Smooth muscle cell (in vitro differentiated cells): ENCODE measurements at regions not wholly inside any gene's neighbourhood (a gene's known extent, or its start where the extent isn't known, plus 50 kb on each side); places are given as distances from the start of the nearest gene placed in this dataset.

Experiments used
- DNase-seq: peaks from one replicate; lab custom pipeline; 2025; ENCODE audit not compliant: unreplicated experiment; lab: John Stamatoyannopoulos, UW
- H2AFZ ChIP-seq: fragments of 200-600 bp; sonication (generic); 2 replicates; pipeline ENCODE4 v1.6.0; 2016; ENCODE audit warnings: antibody characterized with exemption, low read depth, mild to moderate bottlenecking
- H3F3A ChIP-seq: fragments of 200-600 bp; sonication (generic); 2 replicates; pipeline ENCODE4 v1.6.0; 2017; ENCODE audit warnings: antibody characterized with exemption, low read depth
- H3K27ac ChIP-seq: fragments of 200-600 bp; sonication (generic); 2 replicates; pipeline ENCODE4 v1.5.1; 2016; ENCODE audit warnings: low read depth, mild to moderate bottlenecking
- H3K27me3 ChIP-seq: fragments of 200-600 bp; sonication (generic); 2 replicates; pipeline ENCODE4 v1.6.1; 2016; ENCODE audit warnings: low read depth, mild to moderate bottlenecking
- H3K36me3 ChIP-seq: fragments of 200-600 bp; sonication (generic); 2 replicates; pipeline ENCODE4 v1.5.1; 2016; ENCODE audit warnings: low read depth
- H3K4me1 ChIP-seq: fragments of 200-600 bp; sonication (generic); 2 replicates; pipeline ENCODE4 v1.5.1; 2016; ENCODE audit warnings: low read depth
- H3K4me2 ChIP-seq: fragments of 200-600 bp; sonication (generic); 2 replicates; pipeline ENCODE4 v1.6.0; 2016; ENCODE audit warnings: mild to moderate bottlenecking
- H3K4me3 ChIP-seq: fragments of 200-600 bp; sonication (generic); 2 replicates; pipeline ENCODE4 v1.5.1; 2016; ENCODE audit warnings: mild to moderate bottlenecking
- H3K79me2 ChIP-seq: fragments of 200-600 bp; sonication (generic); 2 replicates; pipeline ENCODE4 v1.6.0; 2016; ENCODE audit warnings: low read depth, mild to moderate bottlenecking
- H3K9ac ChIP-seq: fragments of 200-600 bp; sonication (generic); 2 replicates; pipeline ENCODE4 v1.6.0; 2016; ENCODE audit warnings: low read depth
- H3K9me3 ChIP-seq: fragments of 200-600 bp; sonication (generic); replicated peaks from 2 replicates; pipeline ENCODE4 v1.5.1; 2016; ENCODE audit warnings: low read depth
- H4K20me1 ChIP-seq: fragments of 200-600 bp; sonication (generic); 2 replicates; pipeline ENCODE4 v1.6.0; 2016; ENCODE audit warnings: low read depth
- WGBS: methylation state at CpG from one replicate; pipeline ENCODE4 v1.1.7; 2016; ENCODE audit warnings: low lambda C conversion rate; 5-methylcytosine and 5-hydroxymethylcytosine counted together
- TF ChIP-seq, protein P1 (sequence below): fragments of 200-600 bp; sonication (generic); IDR thresholded peaks from 2 replicates; pipeline ENCODE4 v1.5.1; 2017; ENCODE audit warnings: borderline replicate concordance, mild to moderate bottlenecking, antibody characterized with exemption; ENCODE audit not compliant: insufficient read depth, poor library complexity, severe bottlenecking

DNA sequence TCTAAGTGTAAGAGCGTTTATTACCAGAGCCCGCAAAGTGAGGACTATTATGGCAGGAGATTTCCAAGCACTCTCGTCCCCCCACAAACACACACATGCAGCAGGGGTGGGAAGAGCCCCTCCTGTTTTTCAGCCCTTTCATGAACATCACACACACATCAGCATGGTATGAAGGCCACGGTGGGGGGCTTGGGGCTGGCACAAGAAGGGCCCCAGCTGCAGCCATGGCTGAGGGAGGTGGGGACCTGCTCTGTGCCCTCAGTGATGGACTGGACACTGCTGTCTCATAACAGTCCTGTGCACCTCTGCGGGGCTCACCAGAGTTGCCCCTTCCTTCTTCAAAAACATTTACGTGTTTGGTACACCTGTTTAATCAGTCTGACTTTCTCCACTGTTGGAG, 650.7 kb downstream of the BRD1 start:
- Histone ChIP-seq H3K9ac (no peak overlapping the region), H3K27me3 (no peaks in the 10 kb centered on the region), H3K4me3 (no peak overlapping the region), H3K4me1 (no peaks in the 10 kb centered on the region), H3K79me2 (no peaks in the 10 kb centered on the region), H3K36me3 (no peaks in the 10 kb centered on the region), H3K4me2 (no peak overlapping the region), H3K9me3 (no peaks in the 10 kb centered on the region), H3F3A (no peaks in the 10 kb centered on the region), H4K20me1 (no peaks in the 10 kb centered on the region), H2AFZ (no peak overlapping the region), H3K27ac (no peak overlapping the region)
- WGBS, result 70% methylated on average over 6 of the region's 6 CpGs
- no peak for DNase-seq
- TF ChIP-seq, protein P1, sequence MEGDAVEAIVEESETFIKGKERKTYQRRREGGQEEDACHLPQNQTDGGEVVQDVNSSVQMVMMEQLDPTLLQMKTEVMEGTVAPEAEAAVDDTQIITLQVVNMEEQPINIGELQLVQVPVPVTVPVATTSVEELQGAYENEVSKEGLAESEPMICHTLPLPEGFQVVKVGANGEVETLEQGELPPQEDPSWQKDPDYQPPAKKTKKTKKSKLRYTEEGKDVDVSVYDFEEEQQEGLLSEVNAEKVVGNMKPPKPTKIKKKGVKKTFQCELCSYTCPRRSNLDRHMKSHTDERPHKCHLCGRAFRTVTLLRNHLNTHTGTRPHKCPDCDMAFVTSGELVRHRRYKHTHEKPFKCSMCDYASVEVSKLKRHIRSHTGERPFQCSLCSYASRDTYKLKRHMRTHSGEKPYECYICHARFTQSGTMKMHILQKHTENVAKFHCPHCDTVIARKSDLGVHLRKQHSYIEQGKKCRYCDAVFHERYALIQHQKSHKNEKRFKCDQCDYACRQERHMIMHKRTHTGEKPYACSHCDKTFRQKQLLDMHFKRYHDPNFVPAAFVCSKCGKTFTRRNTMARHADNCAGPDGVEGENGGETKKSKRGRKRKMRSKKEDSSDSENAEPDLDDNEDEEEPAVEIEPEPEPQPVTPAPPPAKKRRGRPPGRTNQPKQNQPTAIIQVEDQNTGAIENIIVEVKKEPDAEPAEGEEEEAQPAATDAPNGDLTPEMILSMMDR, result no peak

GRCh38 chr22:49170053-49170452, 657.6 kb downstream of the BRD1 start:
- no peaks in the 10 kb centered on the region for H3K9me3 ChIP-seq
- no peaks in the 10 kb centered on the region for H4K20me1 ChIP-seq
- WGBS, result 73% methylated on average over 4 of the region's 4 CpGs
- H3K79me2 ChIP-seq, result no peaks in the 10 kb centered on the region
- no peak overlapping the region for H3K4me2 ChIP-seq
- no peak overlapping the region for H2AFZ ChIP-seq
- no peaks in the 10 kb centered on the region for H3F3A ChIP-seq
- H3K9ac ChIP-seq, result no peak overlapping the region
- no peaks in the 10 kb centered on the region for H3K27me3 ChIP-seq
- no peak overlapping the region for H3K4me3 ChIP-seq
- TF ChIP-seq, protein P1, result no peak
- no peaks in the 10 kb centered on the region for H3K36me3 ChIP-seq
- H3K4me1 ChIP-seq, result no peaks in the 10 kb centered on the region
- no peak for DNase-seq
- no peak overlapping the region for H3K27ac ChIP-seq

DNA sequence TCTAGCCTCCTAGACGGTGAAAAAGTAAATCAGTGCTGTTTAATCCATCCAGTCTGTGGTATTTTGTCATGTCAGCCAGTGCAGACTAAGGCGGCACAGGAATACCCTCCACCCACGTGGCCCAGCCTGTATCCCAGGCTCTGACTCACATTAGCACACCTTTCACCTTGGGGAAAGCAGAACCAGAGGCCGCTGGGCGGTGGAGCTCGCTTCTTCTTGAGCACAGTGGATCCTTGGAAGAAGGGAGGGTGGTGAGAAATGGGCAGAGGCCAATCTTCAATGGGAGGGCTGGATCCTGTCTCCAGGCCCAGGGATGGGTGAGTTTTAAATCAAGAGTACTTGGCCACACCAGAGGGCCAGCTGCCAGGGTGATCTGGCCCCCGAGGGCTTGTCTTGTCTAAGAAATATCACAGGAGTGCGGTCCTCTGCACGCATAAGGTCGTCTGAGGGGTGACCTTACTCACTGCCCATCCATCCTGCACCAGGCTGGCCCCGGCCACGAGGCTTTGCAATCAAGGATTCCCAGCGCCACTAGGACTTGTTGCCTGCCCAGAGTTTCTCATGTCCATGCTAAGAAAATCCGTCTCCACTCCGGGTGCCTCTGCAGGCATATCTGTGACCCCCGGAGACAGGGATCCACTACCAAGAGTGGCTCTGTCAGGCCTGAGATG, 658.5 kb downstream of the BRD1 start:
- Histone ChIP-seq H3K79me2 (no peaks in the 10 kb centered on the region), H3K36me3 (no peaks in the 10 kb centered on the region), H3K9ac (no peak overlapping the region), H3K4me3 (no peak overlapping the region), H3K27ac (no peak overlapping the region), H3K4me2 (no peak overlapping the region), H3K4me1 (no peaks in the 10 kb centered on the region), H3K27me3 (no peaks in the 10 kb centered on the region), H4K20me1 (no peaks in the 10 kb centered on the region), H3F3A (no peaks in the 10 kb centered on the region), H2AFZ (no peak overlapping the region), H3K9me3 (no peaks in the 10 kb centered on the region)
- TF ChIP-seq, protein P1, result no peak
- no peak for DNase-seq
- WGBS, result 83% methylated on average over 16 of the region's 16 CpGs

DNA sequence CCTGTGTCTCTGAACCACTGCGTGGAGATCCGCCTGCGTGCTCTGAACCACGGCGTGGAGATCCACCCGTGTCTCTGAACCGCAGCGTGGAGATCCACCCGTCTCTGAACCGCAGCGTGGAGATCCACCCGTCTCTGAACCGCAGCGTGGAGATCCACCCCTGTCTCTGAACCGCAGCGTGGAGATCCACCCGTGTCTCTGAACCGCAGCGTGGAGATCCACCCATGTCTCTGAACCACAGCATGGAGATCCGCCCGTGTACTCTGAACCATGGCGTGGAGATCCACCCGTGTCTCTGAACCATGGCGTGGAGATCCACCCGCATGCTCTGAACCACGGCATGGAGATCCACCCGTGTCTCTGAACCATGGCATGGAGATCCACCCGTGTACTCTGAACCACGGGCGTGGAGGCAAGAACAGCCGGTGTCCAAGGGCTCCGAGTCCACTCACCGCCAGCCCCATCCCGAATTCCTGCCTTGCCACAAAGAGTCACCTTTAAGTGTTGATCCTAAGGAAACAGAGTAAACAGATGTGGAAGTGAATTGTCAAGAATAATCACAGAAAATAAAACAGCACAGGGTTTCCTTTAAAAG, 659.4 kb downstream of the BRD1 start:
- Histone ChIP-seq H3K9ac (no peak overlapping the region), H2AFZ (no peak overlapping the region), H3K9me3 (no peaks in the 10 kb centered on the region), H4K20me1 (no peaks in the 10 kb centered on the region), H3F3A (no peaks in the 10 kb centered on the region), H3K4me2 (no peak overlapping the region), H3K4me1 (no peaks in the 10 kb centered on the region), H3K27me3 (no peaks in the 10 kb centered on the region), H3K36me3 (no peaks in the 10 kb centered on the region), H3K79me2 (no peaks in the 10 kb centered on the region), H3K27ac (no peak overlapping the region), H3K4me3 (no peak overlapping the region)
- TF ChIP-seq, protein P1, result no peak
- no peak for DNase-seq
- 93% methylated on average over 34 of the region's 34 CpGs for WGBS
